Loucy (cell line): ENCODE measurements at regions not wholly inside any gene's neighbourhood (a gene's known extent, or its start where the extent isn't known, plus 50 kb on each side); places are given as distances from the start of the nearest gene placed in this dataset.

Experiments used
- EZH2phosphoT487 ChIP-seq: fragments of 200-600 bp; IDR thresholded peaks from 2 replicates; pipeline ENCODE4 v1.6.1; 2018; ENCODE audit warnings: antibody characterized with exemption, mild to moderate bottlenecking, moderate library complexity, borderline replicate concordance
- TF ChIP-seq, protein P1 (sequence below): fragments of 200-600 bp; sonication (generic); conservative IDR thresholded peaks from 2 replicates; pipeline ENCODE4 v1.5.1; 2014; ENCODE audit warnings: mild to moderate bottlenecking, antibody characterized with exemption, low read length

DNA sequence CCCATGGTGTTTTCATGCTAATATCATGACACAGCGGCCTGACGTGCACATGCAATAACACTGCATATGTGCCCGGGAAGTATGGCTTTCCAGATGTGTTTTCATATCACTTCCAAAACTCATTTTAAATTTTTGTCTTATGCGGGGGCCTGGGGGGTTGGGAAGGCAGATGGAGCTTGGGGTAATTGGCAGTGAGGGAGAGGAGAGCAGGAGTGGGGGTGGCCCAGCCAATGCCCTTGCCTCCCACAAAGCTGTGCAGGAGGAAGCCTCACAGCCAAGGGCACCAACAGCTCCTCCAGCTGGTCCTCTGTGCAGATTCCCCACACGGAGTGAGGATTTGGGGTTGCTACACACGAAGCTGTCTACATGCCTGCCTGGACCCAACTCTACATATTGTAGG lies 805.2 kb downstream of the GALR1 start:
- TF ChIP-seq, protein P1, sequence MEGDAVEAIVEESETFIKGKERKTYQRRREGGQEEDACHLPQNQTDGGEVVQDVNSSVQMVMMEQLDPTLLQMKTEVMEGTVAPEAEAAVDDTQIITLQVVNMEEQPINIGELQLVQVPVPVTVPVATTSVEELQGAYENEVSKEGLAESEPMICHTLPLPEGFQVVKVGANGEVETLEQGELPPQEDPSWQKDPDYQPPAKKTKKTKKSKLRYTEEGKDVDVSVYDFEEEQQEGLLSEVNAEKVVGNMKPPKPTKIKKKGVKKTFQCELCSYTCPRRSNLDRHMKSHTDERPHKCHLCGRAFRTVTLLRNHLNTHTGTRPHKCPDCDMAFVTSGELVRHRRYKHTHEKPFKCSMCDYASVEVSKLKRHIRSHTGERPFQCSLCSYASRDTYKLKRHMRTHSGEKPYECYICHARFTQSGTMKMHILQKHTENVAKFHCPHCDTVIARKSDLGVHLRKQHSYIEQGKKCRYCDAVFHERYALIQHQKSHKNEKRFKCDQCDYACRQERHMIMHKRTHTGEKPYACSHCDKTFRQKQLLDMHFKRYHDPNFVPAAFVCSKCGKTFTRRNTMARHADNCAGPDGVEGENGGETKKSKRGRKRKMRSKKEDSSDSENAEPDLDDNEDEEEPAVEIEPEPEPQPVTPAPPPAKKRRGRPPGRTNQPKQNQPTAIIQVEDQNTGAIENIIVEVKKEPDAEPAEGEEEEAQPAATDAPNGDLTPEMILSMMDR, result no peak
- no peak for TF ChIP-seq EZH2phosphoT487
